Vagina (tissue), 2 donors: ENCODE measurements at regions not wholly inside any gene's neighbourhood (a gene's known extent, or its start where the extent isn't known, plus 50 kb on each side); places are given as distances from the start of the nearest gene placed in this dataset.

Source experiments
- CTCF ChIP-seq, 3 experiments: fragments of 450-650 bp in 2 of 3; fragments of 200-600 bp in 1 of 3; sonication (generic) in 1 of 3; IDR thresholded peaks; one replicate each; pipeline ENCODE4 v1.5.1; 2017 to 2019; ENCODE audit warnings: antibody characterized with exemption in 3 of 3, mild to moderate bottlenecking in 2 of 3, moderate library complexity in 2 of 3
- POLR2A ChIP-seq, 2 donors: fragments of 450-650 bp; IDR thresholded peaks; one replicate each; pipeline ENCODE4 v1.6.1; 2017; ENCODE audit warnings: antibody characterized with exemption in 2 of 2, mild to moderate bottlenecking in 2 of 2, moderate library complexity in 2 of 2

GRCh38 chr11:111189466-111189865 is 56.1 kb upstream of the POU2AF2 start:
- TF ChIP-seq CTCF (IDR thresholded peaks at IDR 0.05) (no peak), POLR2A (IDR thresholded peaks at IDR 0.05) (no peak)
